ENCODE measurements at regions not wholly inside any gene's neighbourhood (a gene's known extent, or its start where the extent isn't known, plus 50 kb on each side); places are given as distances from the start of the nearest gene placed in this dataset.

DNA sequence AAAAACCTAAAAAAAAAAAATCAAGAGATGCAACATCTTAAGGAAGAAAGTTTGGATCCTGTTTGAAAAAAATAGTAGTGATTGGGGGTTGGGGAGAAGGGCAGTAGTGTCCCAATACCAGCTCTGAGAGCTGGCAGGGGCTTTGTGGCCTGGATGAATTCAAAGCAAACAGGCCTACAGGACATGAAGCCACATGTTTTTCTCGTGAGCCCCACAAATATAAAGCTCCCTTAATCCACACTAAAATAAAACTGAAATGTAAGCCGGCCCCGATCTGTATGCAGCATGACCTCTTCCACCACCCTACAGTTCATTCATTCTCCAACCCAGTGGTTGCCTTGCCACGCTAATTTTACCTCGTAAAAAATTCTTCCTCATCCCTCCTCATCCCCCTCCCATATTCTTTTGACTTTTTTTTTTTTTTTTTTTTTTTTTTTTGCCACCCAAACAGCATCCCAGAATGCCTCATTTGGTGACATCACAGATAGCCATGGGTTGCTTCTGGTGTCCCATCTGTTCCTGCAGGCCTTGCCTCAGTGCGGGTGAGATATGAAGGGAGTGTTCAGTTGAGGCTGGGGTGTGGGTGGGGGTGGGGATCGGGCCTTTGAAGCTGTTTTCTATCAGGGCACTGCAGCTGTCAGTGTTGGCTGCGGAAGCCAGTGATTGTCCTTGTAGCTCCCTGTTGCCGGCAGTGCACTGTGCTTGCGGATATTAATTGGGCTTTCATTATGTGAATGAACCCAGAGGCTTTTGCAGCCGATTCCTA lies 81.6 kb upstream of the NFIB start:
- no peak for DNase-seq (ENCODE audit: extremely low spot score, unreplicated experiment)
- Mint-ChIP-seq H3K4me1 (ENCODE audit: unreplicated experiment) (peaks cover 7% of the 10 kb centered on the region), H3K27ac (ENCODE audit: unreplicated experiment) (no peak overlapping the region), H3K27me3 (ENCODE audit: unreplicated experiment) (no peaks in the 10 kb centered on the region), H3K4me3 (ENCODE audit: unreplicated experiment) (no peak overlapping the region), H3K36me3 (ENCODE audit: unreplicated experiment) (no peaks in the 10 kb centered on the region), H3K9me3 (ENCODE audit: unreplicated experiment) (peaks cover 18% of the 10 kb centered on the region)
- TF ChIP-seq, protein P1, sequence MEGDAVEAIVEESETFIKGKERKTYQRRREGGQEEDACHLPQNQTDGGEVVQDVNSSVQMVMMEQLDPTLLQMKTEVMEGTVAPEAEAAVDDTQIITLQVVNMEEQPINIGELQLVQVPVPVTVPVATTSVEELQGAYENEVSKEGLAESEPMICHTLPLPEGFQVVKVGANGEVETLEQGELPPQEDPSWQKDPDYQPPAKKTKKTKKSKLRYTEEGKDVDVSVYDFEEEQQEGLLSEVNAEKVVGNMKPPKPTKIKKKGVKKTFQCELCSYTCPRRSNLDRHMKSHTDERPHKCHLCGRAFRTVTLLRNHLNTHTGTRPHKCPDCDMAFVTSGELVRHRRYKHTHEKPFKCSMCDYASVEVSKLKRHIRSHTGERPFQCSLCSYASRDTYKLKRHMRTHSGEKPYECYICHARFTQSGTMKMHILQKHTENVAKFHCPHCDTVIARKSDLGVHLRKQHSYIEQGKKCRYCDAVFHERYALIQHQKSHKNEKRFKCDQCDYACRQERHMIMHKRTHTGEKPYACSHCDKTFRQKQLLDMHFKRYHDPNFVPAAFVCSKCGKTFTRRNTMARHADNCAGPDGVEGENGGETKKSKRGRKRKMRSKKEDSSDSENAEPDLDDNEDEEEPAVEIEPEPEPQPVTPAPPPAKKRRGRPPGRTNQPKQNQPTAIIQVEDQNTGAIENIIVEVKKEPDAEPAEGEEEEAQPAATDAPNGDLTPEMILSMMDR (IDR thresholded peaks at IDR 0.05): no peak

DNA sequence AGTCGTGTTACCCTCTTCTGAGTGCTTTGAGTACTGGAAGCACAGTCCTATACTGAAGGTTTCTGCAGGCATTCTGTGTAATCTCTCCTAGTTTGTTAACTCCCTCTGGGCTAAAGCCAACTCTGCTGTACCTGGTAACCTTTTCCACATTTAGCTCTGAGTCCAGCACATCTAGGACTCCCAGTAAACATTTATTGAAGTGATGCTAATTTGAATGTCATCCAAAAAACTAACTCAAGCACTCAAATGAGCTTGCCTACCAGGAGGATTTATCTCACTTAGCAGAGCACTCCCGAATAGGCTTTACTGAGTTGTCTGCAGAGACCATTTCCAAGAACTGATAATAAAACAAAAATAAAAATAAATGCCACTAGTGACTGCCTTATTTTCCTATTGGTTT lies 79.5 kb upstream of the NFIB start:
- H3K27me3 Mint-ChIP-seq (ENCODE audit: unreplicated experiment): no peaks in the 10 kb centered on the region
- no peak overlapping the region for H3K4me3 Mint-ChIP-seq (ENCODE audit: unreplicated experiment)
- TF ChIP-seq, protein P1 (IDR thresholded peaks at IDR 0.05): no peak
- H3K9me3 Mint-ChIP-seq (ENCODE audit: unreplicated experiment): peaks cover 18% of the 10 kb centered on the region
- peaks cover 9% of the 10 kb centered on the region for H3K4me1 Mint-ChIP-seq (ENCODE audit: unreplicated experiment)
- H3K27ac Mint-ChIP-seq (ENCODE audit: unreplicated experiment): no peak overlapping the region
- DNase-seq (ENCODE audit: extremely low spot score, unreplicated experiment): no peak
- H3K36me3 Mint-ChIP-seq (ENCODE audit: unreplicated experiment): no peaks in the 10 kb centered on the region

DNA sequence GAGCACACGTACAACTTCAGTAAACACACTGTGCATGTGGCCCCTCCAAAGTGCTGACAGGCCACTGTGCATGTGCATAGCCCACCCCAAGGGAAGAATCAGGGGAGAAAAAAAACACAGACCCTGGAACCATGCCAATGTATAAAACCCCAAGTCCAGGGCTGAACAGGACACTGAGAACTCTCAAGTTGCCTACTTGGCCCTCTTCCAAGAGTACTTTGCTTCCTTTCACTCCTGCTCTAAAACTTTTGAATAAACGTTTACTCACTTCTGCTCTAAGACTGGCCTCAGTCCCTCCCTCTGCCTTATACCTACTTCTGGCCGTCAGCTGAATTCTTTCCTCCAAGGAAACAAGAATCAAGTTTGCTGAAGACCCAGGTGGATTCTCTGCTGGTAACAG lies 77.7 kb upstream of the NFIB start:
- Mint-ChIP-seq H3K4me3 (ENCODE audit: unreplicated experiment) (no peak overlapping the region), H3K4me1 (ENCODE audit: unreplicated experiment) (peaks cover 9% of the 10 kb centered on the region), H3K36me3 (ENCODE audit: unreplicated experiment) (no peaks in the 10 kb centered on the region), H3K27ac (ENCODE audit: unreplicated experiment) (no peak overlapping the region), H3K9me3 (ENCODE audit: unreplicated experiment) (peaks cover 18% of the 10 kb centered on the region), H3K27me3 (ENCODE audit: unreplicated experiment) (no peaks in the 10 kb centered on the region)
- TF ChIP-seq, protein P1 (IDR thresholded peaks at IDR 0.05): no peak
- no peak for DNase-seq (ENCODE audit: extremely low spot score, unreplicated experiment)

DNA sequence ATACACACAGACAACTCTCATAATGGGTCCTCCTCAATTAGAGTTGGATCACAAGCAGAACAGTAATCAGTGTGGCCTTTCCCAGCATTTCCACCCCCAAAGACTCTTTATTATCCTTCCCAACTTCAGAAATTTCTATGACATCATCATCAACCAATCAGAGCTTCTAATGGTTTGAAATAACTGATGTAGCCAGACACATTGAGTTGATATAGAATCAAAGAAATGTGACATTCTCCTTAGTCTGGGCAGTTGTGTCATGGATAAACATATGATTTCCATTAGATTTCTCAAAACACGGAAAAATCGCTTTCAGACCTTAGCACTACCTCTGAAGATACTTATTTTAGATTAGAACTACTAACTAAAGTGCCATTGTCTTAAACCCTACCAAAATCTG lies 75.7 kb upstream of the NFIB start:
- H3K4me3 Mint-ChIP-seq (ENCODE audit: unreplicated experiment): no peak overlapping the region

DNA sequence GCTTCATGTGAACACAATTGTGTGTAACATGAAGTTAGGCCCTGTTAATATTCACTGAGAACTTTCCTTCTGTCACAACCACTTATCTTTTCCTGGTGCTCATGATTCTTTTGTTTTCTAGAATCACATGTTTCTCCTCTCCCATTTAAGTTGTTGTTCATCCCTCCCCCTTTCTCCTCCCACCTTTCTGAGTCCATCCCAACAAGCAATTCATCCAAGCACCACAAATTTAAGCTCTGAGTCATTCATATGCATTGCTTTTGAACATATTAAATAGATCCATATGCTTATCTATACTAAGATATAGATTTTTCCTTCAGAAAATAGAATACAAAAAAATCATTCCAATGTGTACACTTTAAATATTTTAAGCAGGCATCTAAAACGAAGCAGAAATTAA lies 75.2 kb upstream of the NFIB start:
- DNase-seq (ENCODE audit: extremely low spot score, unreplicated experiment): no peak
- Mint-ChIP-seq H3K27ac (ENCODE audit: unreplicated experiment) (no peak overlapping the region), H3K4me3 (ENCODE audit: unreplicated experiment) (no peak overlapping the region), H3K27me3 (ENCODE audit: unreplicated experiment) (no peaks in the 10 kb centered on the region), H3K4me1 (ENCODE audit: unreplicated experiment) (peaks cover 9% of the 10 kb centered on the region), H3K9me3 (ENCODE audit: unreplicated experiment) (peaks cover 18% of the 10 kb centered on the region), H3K36me3 (ENCODE audit: unreplicated experiment) (no peaks in the 10 kb centered on the region)
- TF ChIP-seq, protein P1 (IDR thresholded peaks at IDR 0.05): no peak

More for the DNA sequence above, 75.7 kb upstream of the NFIB start:
- no peak for DNase-seq (ENCODE audit: extremely low spot score, unreplicated experiment)
- no peaks in the 10 kb centered on the region for H3K36me3 Mint-ChIP-seq (ENCODE audit: unreplicated experiment)
- peaks cover 9% of the 10 kb centered on the region for H3K4me1 Mint-ChIP-seq (ENCODE audit: unreplicated experiment)
- no peak overlapping the region for H3K27ac Mint-ChIP-seq (ENCODE audit: unreplicated experiment)
- TF ChIP-seq, protein P1 (IDR thresholded peaks at IDR 0.05): no peak
- H3K27me3 Mint-ChIP-seq (ENCODE audit: unreplicated experiment): no peaks in the 10 kb centered on the region
- H3K9me3 Mint-ChIP-seq (ENCODE audit: unreplicated experiment): peaks cover 18% of the 10 kb centered on the region
